H9 (cell line): ENCODE measurements at regions not wholly inside any gene's neighbourhood (a gene's known extent, or its start where the extent isn't known, plus 50 kb on each side); places are given as distances from the start of the nearest gene placed in this dataset.

Experiments used
- DNase-seq: peaks from one replicate; pipeline ENCODE4 v3.0.0-alpha.2; 2017
- H2AFZ ChIP-seq: one replicate; pipeline ENCODE4 v1.6.1; 2013; ENCODE audit warnings: mild to moderate bottlenecking, low read length, control low read depth, moderate library complexity
- H2AK5ac ChIP-seq: 2 replicates; pipeline ENCODE4 v1.6.1; 2013; ENCODE audit warnings: low read length, control low read depth, mixed read lengths; ENCODE audit not compliant: insufficient read length
- H2BK120ac ChIP-seq: one replicate; pipeline ENCODE4 v1.6.1; 2013; ENCODE audit warnings: low read depth, mild to moderate bottlenecking, low read length, control low read depth, inconsistent platforms; ENCODE audit not compliant: poor library complexity, severe bottlenecking
- H2BK12ac ChIP-seq: 2 replicates; pipeline ENCODE4 v1.6.1; 2013; ENCODE audit warnings: low read length, control low read depth, mixed read lengths, low read depth; ENCODE audit not compliant: insufficient read length
- H2BK15ac ChIP-seq: 2 replicates; pipeline ENCODE4 v1.6.1; 2013; ENCODE audit warnings: low read depth, low read length, control low read depth
- H2BK20ac ChIP-seq: one replicate; pipeline ENCODE4 v1.6.1; 2013; ENCODE audit warnings: low read depth, mild to moderate bottlenecking, low read length, control low read depth, inconsistent platforms; ENCODE audit not compliant: poor library complexity, severe bottlenecking
- H2BK5ac ChIP-seq: 2 replicates; pipeline ENCODE4 v1.6.1; 2013; ENCODE audit warnings: low read length, control low read depth, mixed read lengths; ENCODE audit not compliant: insufficient read length
- H3K14ac ChIP-seq: 2 replicates; pipeline ENCODE4 v1.6.1; 2013; ENCODE audit warnings: low read length, control low read depth; ENCODE audit not compliant: insufficient read depth
- H3K18ac ChIP-seq: 2 replicates; pipeline ENCODE4 v1.6.1; 2013; ENCODE audit warnings: low read depth, mild to moderate bottlenecking, mixed read lengths, low read length, control low read depth; ENCODE audit not compliant: insufficient read length
- H3K23ac ChIP-seq: 2 replicates; pipeline ENCODE4 v1.6.1; 2013; ENCODE audit warnings: low read length, control low read depth, mixed read lengths, low read depth; ENCODE audit not compliant: insufficient read length
- H3K23me2 ChIP-seq: 2 replicates; pipeline ENCODE4 v1.6.1; 2013; ENCODE audit warnings: low read depth, mild to moderate bottlenecking, mixed read lengths, low read length, control low read depth; ENCODE audit not compliant: insufficient read length, poor library complexity, severe bottlenecking
- H3K27ac ChIP-seq: 2 replicates; pipeline ENCODE4 v1.5.1; 2013; ENCODE audit warnings: low read length, control low read depth, mixed read lengths, low read depth; ENCODE audit not compliant: insufficient read length
- H3K27me3 ChIP-seq: 2 replicates; pipeline ENCODE4 v1.6.1; 2013; ENCODE audit warnings: low read length, control low read depth, inconsistent platforms; ENCODE audit not compliant: insufficient read depth
- H3K4ac ChIP-seq: 2 replicates; pipeline ENCODE4 v1.6.1; 2013; ENCODE audit warnings: low read depth, mild to moderate bottlenecking, control low read depth, inconsistent platforms, low read length, moderate library complexity
- H3K4me1 ChIP-seq: 2 replicates; pipeline ENCODE4 v1.6.1; 2013; ENCODE audit warnings: low read length, control low read depth, inconsistent platforms; ENCODE audit not compliant: insufficient read depth
- H3K4me2 ChIP-seq: 2 replicates; pipeline ENCODE4 v1.6.1; 2013; ENCODE audit warnings: low read length, control low read depth, mixed read lengths; ENCODE audit not compliant: insufficient read length, insufficient read depth
- H3K56ac ChIP-seq: 2 replicates; pipeline ENCODE4 v1.6.1; 2013; ENCODE audit warnings: low read depth, mild to moderate bottlenecking, mixed read lengths, low read length, control low read depth; ENCODE audit not compliant: insufficient read length
- H3K79me1 ChIP-seq: 2 replicates; pipeline ENCODE4 v1.6.1; 2013; ENCODE audit warnings: low read depth, mild to moderate bottlenecking, moderate library complexity, low read length, control low read depth, inconsistent platforms; ENCODE audit not compliant: insufficient read depth, poor library complexity, severe bottlenecking
- H3K79me2 ChIP-seq: 2 replicates; pipeline ENCODE4 v1.6.1; 2013; ENCODE audit warnings: low read length, control low read depth, inconsistent platforms; ENCODE audit not compliant: insufficient read depth
- H3K9ac ChIP-seq: 2 replicates; pipeline ENCODE4 v1.6.1; 2013; ENCODE audit warnings: low read length, control low read depth, mixed read lengths; ENCODE audit not compliant: insufficient read length; ENCODE audit errors: extremely low read depth
- H3K9me3 ChIP-seq: one replicate; pipeline ENCODE4 v1.6.1; 2013; ENCODE audit warnings: low read depth, low read length, inconsistent platforms; ENCODE audit not compliant: control insufficient read depth
- H3T11ph ChIP-seq: one replicate; pipeline ENCODE4 v1.6.1; 2013; ENCODE audit warnings: mild to moderate bottlenecking, low read length, control low read depth, inconsistent platforms
- H4K20me1 ChIP-seq: one replicate; pipeline ENCODE4 v1.6.1; 2013; ENCODE audit not compliant: control insufficient read depth, insufficient read length, insufficient read depth
- H4K5ac ChIP-seq: 2 replicates; pipeline ENCODE4 v1.6.1; 2013; ENCODE audit warnings: low read depth, mild to moderate bottlenecking, mixed read lengths, low read length, control low read depth; ENCODE audit not compliant: insufficient read length
- H4K8ac ChIP-seq: replicated peaks from 2 replicates; pipeline ENCODE4 v1.6.1; 2013; ENCODE audit warnings: low read length, control low read depth, mixed read lengths, low read depth; ENCODE audit not compliant: insufficient read length
- H4K91ac ChIP-seq: 2 replicates; pipeline ENCODE4 v1.6.1; 2013; ENCODE audit warnings: low read depth, mild to moderate bottlenecking, moderate library complexity, mixed read lengths, low read length, control low read depth; ENCODE audit not compliant: insufficient read length
- H3K27ac Mint-ChIP-seq, 3 experiments: 2 replicates in 2 of 3; 3 replicates in 1 of 3; pipeline ENCODE4 v1.8.0; 2020 to 2021; ENCODE audit warnings: mixed read lengths in 3 of 3, mild to moderate bottlenecking in 1 of 3, moderate library complexity in 1 of 3
- H3K27me3 Mint-ChIP-seq: 2 replicates; pipeline ENCODE4 v1.8.0; 2021; ENCODE audit warnings: low read depth, mild to moderate bottlenecking, moderate library complexity, mixed read lengths
- H3K36me3 Mint-ChIP-seq, 3 experiments: 2 replicates in 2 of 3; 3 replicates in 1 of 3; pipeline ENCODE4 v1.8.0; 2020 to 2021; ENCODE audit warnings: low read depth in 3 of 3, mixed read lengths in 3 of 3; ENCODE audit not compliant: insufficient read depth in 1 of 3
- H3K4me1 Mint-ChIP-seq, 2 experiments: 2 replicates each; pipeline ENCODE4 v1.8.0; 2020; ENCODE audit warnings: mixed read lengths in 2 of 2
- H3K4me3 Mint-ChIP-seq, 2 experiments: 2 replicates in 1 of 2; 3 replicates in 1 of 2; pipeline ENCODE4 v1.8.0; 2020 to 2021; ENCODE audit warnings: mild to moderate bottlenecking in 2 of 2, mixed read lengths in 2 of 2, moderate library complexity in 1 of 2
- H3K9me3 Mint-ChIP-seq, 2 experiments: 2 replicates in 1 of 2; 3 replicates in 1 of 2; pipeline ENCODE4 v1.8.0; 2020; ENCODE audit warnings: mild to moderate bottlenecking in 2 of 2, mixed read lengths in 2 of 2, moderate library complexity in 1 of 2
- CTCF ChIP-seq: fragments of 200-600 bp; sonication (generic); conservative IDR thresholded peaks from 3 replicates; pipeline ENCODE4 v1.8.0; 2021; ENCODE audit warnings: antibody characterized with exemption, mild to moderate bottlenecking
- WGBS: extraction: QIAGEN DNeasy Blood & Tissue Kit; methylation state at CpG from one replicate; pipeline ENCODE4 v1.1.7; 2013; ENCODE audit warnings: missing lambda C conversion rate, low lambda C conversion rate, mixed read lengths; ENCODE audit not compliant: insufficient read length; ENCODE audit errors: extremely low coverage; 5-methylcytosine and 5-hydroxymethylcytosine counted together

GRCh38 chr3:96619475-96619874 is 194.9 kb upstream of the EPHA6 start:
- Histone ChIP-seq H2BK12ac (no peak overlapping the region), H2BK15ac (no peak overlapping the region), H3K23ac (no peak overlapping the region), H4K20me1 (no peaks in the 10 kb centered on the region), H2AK5ac (no peak overlapping the region), H3K9me3 (no peaks in the 10 kb centered on the region), H2AFZ (no peak overlapping the region), H3K4me1 (no peaks in the 10 kb centered on the region), H3K27ac (no peak overlapping the region), H4K5ac (no peak overlapping the region), H3K14ac (no peak overlapping the region), H3K9ac (no peak overlapping the region), H3K4ac (no peak overlapping the region), H3K56ac (no peak overlapping the region), H4K8ac (no peak overlapping the region), H2BK5ac (no peak overlapping the region), H3K4me2 (no peak overlapping the region), H4K91ac (no peak overlapping the region), H2BK20ac (no peak overlapping the region), H3K79me2 (no peaks in the 10 kb centered on the region), H3T11ph (no peak overlapping the region), H3K27me3 (no peaks in the 10 kb centered on the region), H3K23me2 (no peaks in the 10 kb centered on the region), H3K79me1 (no peaks in the 10 kb centered on the region), H3K18ac (no peak overlapping the region), H2BK120ac (no peak overlapping the region)
- Mint-ChIP-seq H3K4me3 (no peak overlapping the region), H3K27me3 (no peaks in the 10 kb centered on the region; the same call in 1 of the 2 replicates), H3K36me3 (peaks cover under 1 to 6% (median 4%) of the 10 kb centered on the region in 3 experiments; a peak in 5 of 7 replicates), H3K27ac (no peak overlapping the region), H3K4me1 (peaks cover 1 to 4% of the 10 kb centered on the region in 2 experiments; a peak in 2 of 4 replicates), H3K9me3 (peaks cover 7 to 15% of the 10 kb centered on the region in 2 experiments)
- DNase-seq = no peak
- TF ChIP-seq CTCF = no peak
- WGBS = no CpG with 5 or more reads among the region's 20 CpGs
